ENCODE measurements at regions not wholly inside any gene's neighbourhood (a gene's known extent, or its start where the extent isn't known, plus 50 kb on each side); places are given as distances from the start of the nearest gene placed in this dataset.

DNA sequence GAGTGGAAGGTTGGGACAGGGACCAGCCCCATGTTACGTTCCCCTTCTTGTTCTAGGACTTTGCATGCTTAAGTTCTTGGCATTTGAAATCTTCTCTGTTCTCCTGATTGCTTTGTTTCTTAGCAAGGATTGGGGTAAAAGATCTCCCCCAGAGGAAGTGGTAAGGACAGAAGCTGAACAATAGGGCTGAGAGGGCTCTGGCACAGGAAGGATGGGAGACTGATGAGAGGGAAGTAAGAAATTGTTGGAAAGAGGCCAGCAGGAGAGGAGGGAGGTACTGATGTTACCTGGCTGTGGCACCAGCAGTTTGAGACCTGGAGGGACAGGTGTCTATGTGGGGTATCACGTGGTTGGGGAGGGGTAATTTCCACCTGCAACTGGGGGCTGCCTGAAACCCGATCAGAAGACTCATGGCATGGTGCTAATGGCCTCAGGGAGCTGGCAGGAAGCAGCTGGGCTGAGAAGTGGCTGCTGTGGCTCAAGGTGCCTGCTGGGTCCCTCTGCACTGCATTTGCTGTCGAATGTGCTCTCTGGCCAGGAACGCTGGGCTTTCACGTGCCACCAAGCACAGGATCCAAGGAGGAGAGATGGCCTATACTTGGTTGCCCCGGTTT lies 108.4 kb downstream of the LSM3 start:
- no peak for DNase-seq (ENCODE audit: low read depth, low spot score)

DNA sequence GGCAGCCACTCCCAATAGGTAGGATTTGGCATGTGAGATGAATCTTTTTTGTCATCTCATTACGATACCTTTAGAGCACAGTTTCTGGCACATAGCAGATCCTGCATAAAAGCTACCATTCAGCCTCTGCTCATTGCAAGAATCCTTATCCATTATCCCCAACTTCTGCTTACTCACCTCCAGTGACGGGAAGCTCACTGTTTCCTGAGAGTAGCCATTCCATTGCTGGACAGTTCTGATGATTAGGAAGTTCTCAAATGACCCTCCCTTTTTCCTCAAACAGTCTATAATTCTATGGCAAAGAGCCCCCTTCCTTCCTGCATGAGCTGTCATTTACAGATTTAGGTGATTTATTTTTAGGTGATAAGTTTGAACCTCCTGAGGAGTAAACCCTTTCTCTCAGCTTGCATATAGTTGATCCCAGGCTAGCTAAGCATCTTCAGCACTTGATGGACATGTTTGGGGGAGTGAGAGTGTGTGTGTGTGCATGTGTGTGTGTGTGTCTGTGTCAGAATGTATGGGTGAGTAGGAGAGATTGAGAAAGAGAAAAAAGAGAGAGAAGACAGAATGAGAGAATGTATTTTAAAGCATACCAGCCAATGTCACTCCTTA lies 109.7 kb downstream of the LSM3 start:
- DNase-seq (ENCODE audit: low read depth, low spot score): no peak

DNA sequence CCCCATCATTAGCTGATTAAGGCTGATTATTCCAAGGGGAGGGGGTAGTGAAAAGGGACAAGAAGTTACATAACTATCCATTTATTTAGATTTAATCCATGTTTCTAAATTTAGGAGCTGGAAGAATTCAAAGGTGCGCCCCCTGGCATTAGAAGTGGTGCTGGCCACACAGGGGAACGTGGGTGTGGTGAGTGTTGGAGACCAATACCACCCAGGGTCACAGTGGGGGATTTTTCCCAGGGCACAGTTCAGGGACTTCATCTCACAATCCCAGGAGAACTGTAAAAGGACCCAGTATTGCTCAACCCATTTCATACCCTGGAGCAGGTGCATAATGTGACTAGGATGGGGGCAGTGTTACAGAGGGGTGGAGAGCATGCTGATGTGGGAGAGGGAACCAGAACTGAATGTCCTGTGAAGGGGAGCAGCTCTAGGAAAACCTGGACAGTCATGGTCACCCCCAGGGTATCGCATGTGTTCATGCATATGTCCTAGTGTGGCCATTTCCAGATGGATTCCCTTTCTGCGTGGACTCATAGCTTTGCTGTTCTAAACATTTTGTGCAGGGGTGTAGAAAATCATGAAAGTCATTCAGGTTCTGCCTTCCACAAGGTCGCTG lies 110.3 kb downstream of the LSM3 start:
- DNase-seq (ENCODE audit: low read depth, low spot score): no peak

DNA sequence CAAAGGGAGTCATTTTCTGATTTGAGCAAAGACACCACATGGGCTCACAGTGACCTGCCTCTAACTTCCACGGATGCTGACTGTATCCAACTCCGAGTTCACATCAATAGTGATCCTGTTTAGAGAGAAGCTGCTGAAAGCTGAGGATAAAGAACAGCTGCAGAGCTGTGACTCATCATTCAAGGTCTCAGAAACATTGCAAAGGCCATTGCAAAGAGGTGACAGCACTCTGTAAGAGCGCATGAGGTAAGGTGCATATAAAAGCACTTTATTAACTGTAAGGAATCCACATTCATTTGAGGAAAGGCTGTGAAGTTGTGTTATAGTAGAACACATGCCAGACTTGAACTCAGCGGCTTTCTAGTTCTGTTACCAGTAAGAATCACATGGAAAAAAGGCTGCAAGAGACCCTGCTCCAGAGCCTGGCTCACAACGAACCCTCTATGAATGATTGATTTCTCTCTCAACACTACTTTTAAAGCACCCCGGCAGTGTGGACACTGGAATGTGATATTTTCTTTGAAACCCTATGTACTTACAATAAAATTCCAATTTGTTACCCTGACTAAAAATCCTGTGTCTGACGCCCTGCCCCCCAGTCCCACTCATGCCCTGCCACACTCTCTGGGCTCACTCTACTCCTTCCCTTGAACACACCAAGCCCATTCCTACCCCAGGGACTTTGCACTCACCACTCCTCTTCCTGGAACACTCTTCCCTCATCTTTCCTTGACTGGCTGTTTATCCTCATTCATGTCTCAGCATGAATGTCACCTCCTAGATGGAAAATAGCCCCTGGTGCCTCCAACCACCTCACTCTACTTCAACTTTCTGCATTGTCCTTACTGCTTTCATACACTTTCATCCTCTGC lies 111.2 kb downstream of the LSM3 start:
- no peak for DNase-seq (ENCODE audit: low read depth, low spot score)

DNA sequence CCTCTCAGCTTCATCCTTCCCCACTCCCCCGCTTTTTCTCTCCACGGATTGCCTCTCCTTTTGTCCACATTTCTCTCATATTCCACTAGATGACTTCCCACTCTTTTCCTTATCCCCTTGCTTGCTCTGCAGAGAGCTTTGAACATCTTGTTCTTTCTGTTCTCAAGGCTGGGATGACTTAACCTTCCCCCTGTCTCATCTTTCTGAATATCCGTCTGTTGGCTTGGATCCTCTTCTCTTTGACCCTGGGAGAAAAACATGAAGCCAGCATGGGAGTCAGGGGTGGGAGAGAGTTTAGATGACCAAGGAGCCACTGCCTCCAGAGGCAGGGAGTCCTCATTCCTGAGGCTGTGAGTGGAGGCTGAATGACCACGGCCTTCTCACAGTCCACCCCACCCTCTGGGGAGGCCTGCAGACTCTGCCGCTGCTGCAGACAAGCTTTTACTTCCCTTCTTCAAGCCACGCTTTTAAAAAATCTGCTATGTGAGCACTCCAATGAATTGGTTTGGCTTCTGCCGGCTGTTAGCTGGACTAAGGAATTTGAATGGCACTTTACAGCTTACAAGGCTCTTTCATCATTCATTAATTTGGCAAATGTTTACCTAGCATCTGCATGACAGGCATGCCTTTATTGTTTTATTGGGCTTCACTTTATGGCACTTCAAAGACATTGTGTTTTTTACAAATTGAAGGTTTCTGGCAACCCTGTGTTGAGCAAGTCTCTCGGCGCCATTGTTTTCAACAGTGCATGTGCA lies 111.6 kb upstream of the SLC6A6 start:
- DNase-seq (ENCODE audit: low read depth, low spot score): no peak

DNA sequence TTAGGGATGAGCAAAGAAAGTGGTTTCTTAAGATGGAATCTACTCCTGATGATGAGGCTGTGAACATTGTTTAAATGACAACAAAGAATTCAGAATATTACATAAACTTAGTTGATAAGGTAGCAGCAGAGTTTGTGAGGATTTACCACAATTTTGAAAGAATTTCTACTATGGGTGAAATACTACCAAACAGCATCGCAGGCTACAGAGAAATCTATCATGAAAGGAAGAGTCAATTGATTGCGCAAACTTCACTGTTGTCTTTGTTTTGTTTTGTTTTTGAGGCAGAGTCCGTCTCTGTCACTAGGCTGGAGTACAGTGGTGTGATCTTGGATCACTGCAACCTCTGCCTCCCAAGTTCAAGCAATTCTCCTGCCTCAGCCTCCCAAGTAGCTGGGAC lies 107.4 kb upstream of the SLC6A6 start:
- DNase-seq (ENCODE audit: low read depth, low spot score): no peak

DNA sequence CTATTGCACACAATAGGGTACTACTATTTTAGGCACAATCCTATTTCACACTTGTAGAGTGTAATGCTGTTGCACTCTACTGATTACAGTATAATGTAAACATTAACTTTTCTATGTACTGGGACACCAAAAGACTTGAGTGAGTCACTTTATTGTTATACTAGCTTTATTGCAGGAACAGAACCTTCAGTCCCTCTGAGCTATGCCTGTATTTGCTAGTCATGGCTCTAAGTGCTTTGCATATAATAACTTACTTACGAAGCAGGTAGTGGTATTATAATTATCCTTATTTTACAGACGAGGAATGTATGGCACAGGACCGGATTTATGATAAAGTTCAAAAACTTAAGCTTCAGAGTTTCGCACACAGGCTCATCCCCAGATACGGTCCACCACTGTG lies 106.6 kb upstream of the SLC6A6 start:
- no peak for DNase-seq (ENCODE audit: low read depth, low spot score)

DNA sequence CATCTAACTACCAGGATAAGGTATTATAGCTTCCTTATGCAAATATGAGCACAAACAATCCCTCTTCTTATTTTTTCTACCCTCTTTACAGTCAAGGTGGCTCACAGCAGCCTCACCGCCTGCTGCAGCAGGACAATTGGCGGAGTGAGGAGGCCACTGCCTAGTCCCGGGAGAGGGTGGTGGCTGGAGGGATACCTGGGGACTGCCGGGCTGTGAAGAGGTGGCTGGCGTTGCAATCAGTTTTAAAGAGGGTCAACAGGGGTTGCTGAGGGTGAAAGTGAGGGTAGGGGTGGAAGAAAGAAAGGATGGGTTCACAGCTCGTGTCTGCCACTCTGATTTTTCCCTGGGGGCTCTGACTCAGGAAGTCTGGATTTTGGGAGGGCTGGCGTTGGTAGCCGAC lies 105.1 kb upstream of the SLC6A6 start:
- no peak for DNase-seq (ENCODE audit: low read depth, low spot score)

DNA sequence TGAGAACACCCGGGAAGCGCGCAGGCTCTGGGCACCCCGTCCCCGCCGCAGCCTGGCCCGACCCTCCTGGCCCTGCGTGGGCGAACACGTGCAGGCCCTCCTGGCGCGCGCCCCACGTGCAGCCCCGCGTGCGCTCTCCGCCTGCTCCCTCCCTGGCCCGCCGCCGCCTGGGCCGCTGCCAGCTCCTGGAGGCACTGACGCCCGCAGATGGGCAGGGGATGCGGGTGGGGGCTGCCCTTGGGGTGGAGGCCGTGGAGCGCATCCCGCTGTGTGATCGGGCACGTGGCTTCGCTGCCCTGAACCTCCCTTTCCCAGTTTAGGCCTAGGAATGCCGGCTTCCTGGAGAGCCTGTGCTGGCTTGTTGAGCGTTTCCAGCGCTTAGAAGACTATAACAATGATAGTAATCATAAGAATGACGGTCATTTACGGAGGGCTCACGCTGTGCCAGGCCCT lies 104.6 kb upstream of the SLC6A6 start:
- DNase-seq (ENCODE audit: low read depth, low spot score): no peak

DNA sequence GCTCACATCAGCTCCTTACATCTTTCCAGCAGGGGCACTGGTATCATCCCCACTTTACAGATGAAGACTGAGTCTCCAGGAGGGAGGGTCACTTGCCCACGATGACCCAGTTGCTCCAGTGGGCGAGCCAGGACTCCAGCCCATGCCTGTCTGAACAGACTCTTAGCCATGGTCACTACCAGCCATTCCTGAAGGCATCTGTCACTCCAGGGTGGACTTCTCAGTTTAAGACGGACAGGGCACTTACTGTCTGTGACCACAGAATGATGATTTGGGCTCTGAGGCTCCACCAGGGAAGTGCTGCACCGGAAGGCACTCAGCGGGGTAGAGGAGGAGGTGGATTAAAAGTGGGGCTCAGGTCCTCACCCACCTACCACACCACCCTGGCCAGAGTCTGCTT lies 104.0 kb upstream of the SLC6A6 start:
- DNase-seq (ENCODE audit: low read depth, low spot score): no peak

DNA sequence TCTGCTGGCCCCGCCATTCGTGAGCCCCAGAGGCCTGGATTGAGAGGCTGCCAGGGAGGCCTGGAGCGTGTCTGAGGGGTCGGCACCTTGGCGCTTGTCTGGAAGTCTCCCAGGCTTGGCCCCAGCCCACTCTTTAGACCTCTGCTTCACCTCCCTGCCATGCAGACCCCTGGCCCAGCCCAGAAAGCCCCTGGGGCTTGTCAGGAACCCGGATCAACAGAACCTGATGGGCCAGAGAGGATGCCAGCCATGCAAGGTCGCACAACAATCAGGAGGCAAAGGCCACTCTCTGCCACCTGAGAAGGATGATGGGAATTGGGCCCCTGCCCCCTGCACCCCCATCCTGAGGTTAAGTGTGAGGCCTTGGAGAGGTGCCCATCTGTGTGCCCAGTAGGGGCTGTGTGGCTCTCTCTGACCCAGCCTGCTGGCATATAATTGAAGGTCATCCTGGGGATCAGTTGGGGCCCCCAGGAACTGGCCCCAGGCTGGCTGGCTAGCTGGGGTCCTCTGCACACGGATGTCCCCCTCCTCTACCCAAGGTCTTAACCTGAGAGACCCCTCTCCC lies 103.3 kb upstream of the SLC6A6 start:
- DNase-seq (ENCODE audit: low read depth, low spot score): no peak

DNA sequence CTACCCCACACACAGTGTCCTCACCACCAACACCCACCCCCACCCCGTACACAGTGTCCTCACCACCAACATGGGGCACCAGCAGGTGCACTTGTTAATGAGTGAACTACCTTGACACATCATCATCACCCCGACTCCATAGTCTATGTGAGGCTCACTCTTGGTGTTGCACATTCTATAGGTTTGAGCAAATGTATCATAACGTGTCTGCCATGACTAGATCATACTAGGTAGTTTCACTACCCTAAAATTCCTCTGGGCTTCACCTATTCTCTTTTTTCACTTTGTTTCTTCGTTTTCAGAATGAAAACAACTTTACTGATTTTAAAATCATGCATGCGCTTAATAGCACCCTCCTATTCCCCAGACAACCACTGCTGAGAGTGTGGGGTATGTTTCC lies 102.6 kb upstream of the SLC6A6 start:
- DNase-seq (ENCODE audit: low read depth, low spot score): no peak

DNA sequence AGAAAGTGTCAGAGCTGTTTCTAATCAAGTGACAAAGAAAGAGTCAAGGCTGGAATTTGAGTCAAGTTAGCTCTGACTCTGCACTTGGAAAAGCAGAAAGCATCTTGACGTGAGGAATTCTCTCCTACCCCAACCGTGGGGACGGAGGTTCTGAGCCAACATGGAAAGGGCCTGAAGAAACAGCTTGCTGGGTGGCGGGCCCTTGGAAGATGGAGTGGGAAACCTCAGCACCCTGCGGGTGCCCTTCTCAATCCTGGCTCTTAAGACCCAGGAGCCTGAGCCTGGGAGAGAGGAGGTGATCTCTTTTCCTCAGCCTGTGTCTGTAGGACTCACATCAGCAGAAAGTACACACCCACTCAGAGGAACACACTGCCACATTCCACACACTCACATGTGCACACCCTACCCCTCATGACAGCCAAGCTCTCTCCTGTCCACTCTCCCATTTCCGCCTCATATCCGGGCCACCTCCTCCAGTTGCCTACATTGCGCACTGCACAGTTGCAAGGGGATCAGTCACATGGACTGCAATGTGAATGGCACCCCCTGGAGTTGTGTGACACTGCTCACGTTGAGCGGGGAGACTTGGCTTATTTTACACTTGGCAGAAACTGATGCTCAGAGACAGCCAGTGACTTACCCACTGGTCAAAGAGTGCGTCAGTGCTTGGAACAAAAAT lies 101.5 kb upstream of the SLC6A6 start:
- DNase-seq (ENCODE audit: low read depth, low spot score): no peak

DNA sequence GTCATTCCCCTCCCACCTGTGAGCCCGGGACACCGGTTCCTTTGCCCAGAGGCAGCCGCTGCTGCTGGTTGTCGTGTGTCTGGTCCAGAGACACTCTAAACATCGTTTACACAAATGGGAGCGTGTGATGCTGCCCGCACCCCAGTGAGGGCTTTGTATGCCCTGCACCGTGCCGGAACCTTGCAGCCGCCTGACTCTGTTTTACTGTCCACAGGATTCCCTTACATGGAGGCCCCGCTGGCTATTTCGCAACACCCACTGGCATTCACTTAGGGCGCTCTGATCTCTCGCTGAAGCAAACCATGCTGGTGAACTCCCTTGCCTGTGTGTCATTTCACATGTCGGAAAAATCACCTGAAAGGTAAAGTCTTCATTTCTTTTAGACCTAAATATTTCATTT lies 100.8 kb upstream of the SLC6A6 start:
- no peak for DNase-seq (ENCODE audit: low read depth, low spot score)

DNA sequence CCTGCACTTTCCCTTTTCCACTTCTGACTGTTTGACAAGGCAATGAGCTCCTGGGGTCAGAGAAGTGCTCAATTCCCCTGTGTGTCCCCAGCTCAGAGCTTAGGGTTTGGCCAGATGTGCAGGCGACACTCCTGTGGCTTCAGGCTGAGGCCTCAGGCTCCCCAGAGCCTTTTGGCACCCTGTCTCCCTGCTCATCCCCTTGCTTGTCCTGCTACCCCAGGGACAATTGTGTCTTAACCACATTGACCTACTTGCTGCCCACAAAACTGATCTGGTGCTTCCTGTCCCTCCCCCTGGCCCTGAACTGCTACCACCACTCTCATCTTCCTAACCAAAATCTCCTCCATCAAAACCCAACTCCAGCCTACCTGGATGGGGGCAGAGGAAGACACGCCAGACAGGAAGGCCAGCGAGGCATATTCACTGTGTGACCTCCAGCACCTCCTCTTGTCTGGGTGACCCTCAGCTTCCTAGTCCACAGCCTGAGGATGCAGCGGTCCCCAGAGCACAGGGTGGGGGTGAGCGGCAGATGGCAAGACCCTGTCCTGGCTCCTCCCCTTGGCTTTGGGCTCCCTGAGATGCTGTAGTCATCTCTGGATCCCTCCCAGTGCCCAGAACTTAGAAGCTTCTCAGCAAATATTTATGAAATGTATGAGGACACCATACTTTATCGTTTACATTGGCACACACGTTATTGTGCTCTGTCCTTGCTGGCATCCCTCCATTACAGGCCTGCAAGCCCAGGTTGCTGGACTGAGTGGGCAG lies 98.9 kb upstream of the SLC6A6 start:
- no peak for DNase-seq (ENCODE audit: low read depth, low spot score)

DNA sequence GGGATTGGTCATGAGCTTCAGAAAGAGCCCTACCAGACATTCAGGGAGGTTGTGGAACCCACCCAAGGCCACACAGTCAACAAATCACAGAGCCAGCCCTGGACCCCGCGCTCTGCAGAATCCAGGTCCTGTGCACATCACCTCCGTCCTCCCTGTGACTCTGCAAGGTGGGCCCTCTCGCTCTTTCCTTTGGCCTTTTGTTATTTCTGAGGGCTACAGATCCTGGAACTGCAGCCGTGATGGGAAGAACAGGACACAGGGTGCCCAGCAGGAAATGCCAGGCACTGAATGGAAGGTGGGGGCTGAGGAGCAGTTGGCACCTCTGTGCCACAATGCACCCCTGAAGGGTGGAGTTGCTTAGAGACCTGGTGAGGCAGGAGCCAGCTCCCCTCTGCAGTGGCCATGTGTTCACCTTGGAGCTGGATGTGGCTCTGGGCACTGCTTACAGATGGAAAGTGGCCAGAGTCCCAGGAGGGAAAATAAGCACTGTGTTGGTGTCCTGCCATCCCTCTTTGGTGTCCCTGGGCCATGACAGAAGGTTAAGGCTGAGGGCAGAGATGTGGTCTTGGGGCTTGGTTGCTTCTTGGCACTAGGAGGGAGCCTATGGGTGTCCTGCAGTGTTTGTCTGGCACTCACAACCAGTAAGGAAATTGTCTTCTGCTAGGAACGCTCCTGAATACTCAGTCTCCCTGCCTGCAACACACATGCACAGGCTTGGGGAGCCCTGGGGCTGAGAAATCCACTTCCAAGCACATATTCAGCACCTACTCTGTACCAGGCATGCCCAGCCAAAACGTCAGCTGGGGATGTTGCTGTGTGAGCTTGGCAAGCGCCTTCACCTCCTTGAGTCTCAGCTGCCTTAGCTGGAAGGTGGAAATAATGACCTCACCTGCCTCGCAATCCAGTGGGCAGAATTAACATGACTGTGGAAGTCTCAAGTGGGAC lies 98.0 kb upstream of the SLC6A6 start:
- no peak for DNase-seq (ENCODE audit: low read depth, low spot score)

DNA sequence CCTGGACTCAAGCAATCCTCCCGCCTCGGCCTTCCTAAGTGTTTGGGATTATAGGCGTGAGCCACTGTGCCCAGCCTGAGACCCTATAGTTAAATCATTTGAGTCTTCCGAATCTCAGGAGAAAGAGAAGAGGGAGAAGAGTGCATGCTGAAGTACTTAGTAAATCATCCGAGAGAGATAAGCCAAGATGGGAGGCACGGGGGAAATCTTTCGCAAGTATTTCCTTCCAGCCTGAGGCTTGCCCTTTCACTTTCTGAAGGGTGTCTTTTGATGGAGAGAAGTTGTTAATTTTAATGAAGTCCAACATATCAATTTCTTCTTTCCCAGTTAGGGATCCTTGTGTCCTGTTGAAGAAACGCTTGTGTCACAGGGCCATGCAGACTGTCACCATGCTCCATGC lies 97.1 kb upstream of the SLC6A6 start:
- no peak for DNase-seq (ENCODE audit: low read depth, low spot score)

DNA sequence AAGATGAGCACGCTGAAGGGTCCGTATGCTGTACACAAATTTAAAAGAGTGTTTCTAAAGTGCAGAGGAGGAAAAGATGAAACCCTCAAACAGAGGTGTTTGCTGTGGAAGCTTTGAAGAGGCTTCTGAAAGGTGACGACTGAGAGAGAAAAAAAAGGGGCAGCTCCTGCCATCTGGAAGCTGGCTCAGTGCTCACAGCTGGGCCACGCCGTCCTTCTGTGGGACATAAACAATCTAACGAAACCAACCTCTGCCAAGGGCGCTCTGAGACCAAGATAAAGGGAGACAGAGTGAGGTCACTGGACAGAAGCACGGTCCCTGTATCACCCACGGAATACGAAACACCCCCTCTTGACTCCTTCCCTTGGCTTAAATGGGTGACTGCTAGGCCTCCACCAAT lies 96.3 kb upstream of the SLC6A6 start:
- no peak for DNase-seq (ENCODE audit: low read depth, low spot score)
